ENCODE measurements at regions not wholly inside any gene's neighbourhood (a gene's known extent, or its start where the extent isn't known, plus 50 kb on each side); places are given as distances from the start of the nearest gene placed in this dataset.

- H3K36me3 Mint-ChIP-seq: no peaks in the 10 kb centered on the region
- WGBS (ENCODE audit: insufficient coverage): 87% methylated on average over 6 of the region's 10 CpGs
Observed at GRCh38 chr20:48153103-48153502, 367.8 kb upstream of the SULF2 start.

GRCh38 chr20:48150568-48150967 is 365.3 kb upstream of the SULF2 start:
- Histone ChIP-seq H4K20me1 (ENCODE audit: insufficient read depth, low read length) (no peaks in the 10 kb centered on the region), H2AFZ (ENCODE audit: insufficient read depth, low read depth, low read length, poor library complexity, severe bottlenecking) (no peak overlapping the region), H3K9ac (ENCODE audit: insufficient read depth, low read length, poor library complexity, severe bottlenecking) (no peak overlapping the region), H3K27ac (ENCODE audit: low read depth in 1 of 2, low read length in 2 of 2) (no peak overlapping the region), H3K36me3 (replicated peaks in 1 of 2; ENCODE audit: control insufficient read depth in 1 of 2, insufficient read depth in 2 of 2, low read length in 2 of 2) (no peaks in the 10 kb centered on the region), H3K4me2 (replicated peaks; ENCODE audit: extremely low read depth, low read length, poor library complexity, severe bottlenecking) (no peak overlapping the region), H3K4me1 (ENCODE audit: control insufficient read depth in 1 of 2, insufficient read depth in 2 of 2, low read length in 2 of 2) (no peaks in the 10 kb centered on the region), H3K9me3 (replicated peaks in 1 of 2; ENCODE audit: control insufficient read depth in 1 of 2, insufficient read depth in 1 of 2, low read length in 2 of 2) (no peaks in the 10 kb centered on the region), H3K79me2 (ENCODE audit: insufficient read depth, low read length) (no peaks in the 10 kb centered on the region), H3K27me3 (ENCODE audit: control insufficient read depth in 2 of 2, insufficient read depth in 2 of 2, low read length in 2 of 2) (no peaks in the 10 kb centered on the region), H3K4me3 (replicated peaks in 1 of 3; ENCODE audit: low read depth in 2 of 3, low read length in 3 of 3) (no peak overlapping the region)
- TF ChIP-seq CTCF (IDR thresholded peaks at IDR 0.05): no peak
- H3K9me3 Mint-ChIP-seq: peaks cover 0 to 3% (median 1%) of the 10 kb centered on the region in 7 donors
- DNase-seq: no peak
- no peak overlapping the region for H3K4me3 Mint-ChIP-seq
- no peak overlapping the region for H3K27ac Mint-ChIP-seq
- H3K36me3 Mint-ChIP-seq: no peaks in the 10 kb centered on the region
- WGBS (ENCODE audit: insufficient coverage): 97% methylated on average over 5 of the region's 7 CpGs
- intact Hi-C loops (cut with micrococcal nuclease): no loop called here
- peaks cover 0 to 2% (median 1%) of the 10 kb centered on the region in 3 donors for H3K27me3 Mint-ChIP-seq (ENCODE audit: low read depth in 3 of 3)
- no peaks in the 10 kb centered on the region for H3K4me1 Mint-ChIP-seq

More at GRCh38 chr20:48153103-48153502, 367.8 kb upstream of the SULF2 start:
- Mint-ChIP-seq H3K4me3 (no peak overlapping the region), H3K9me3 (peaks cover 2 to 21% (median 15%) of the 10 kb centered on the region in 7 donors), H3K27ac (no peak overlapping the region), H3K4me1 (no peaks in the 10 kb centered on the region), H3K27me3 (ENCODE audit: low read depth in 3 of 3) (peaks cover 0 to 2% (median 1%) of the 10 kb centered on the region in 3 donors)
- H3K4me3 ChIP-seq (replicated peaks in 1 of 3; ENCODE audit: low read depth in 2 of 3, low read length in 3 of 3): no peak overlapping the region
- H3K79me2 ChIP-seq (ENCODE audit: insufficient read depth, low read length): no peaks in the 10 kb centered on the region
- H3K9me3 ChIP-seq (replicated peaks in 1 of 2; ENCODE audit: control insufficient read depth in 1 of 2, insufficient read depth in 1 of 2, low read length in 2 of 2): peaks cover 10 to 16% of the 10 kb centered on the region in 2 donors
- H3K27me3 ChIP-seq (ENCODE audit: control insufficient read depth in 2 of 2, insufficient read depth in 2 of 2, low read length in 2 of 2): no peaks in the 10 kb centered on the region
- no peaks in the 10 kb centered on the region for H4K20me1 ChIP-seq (ENCODE audit: insufficient read depth, low read length)
- no peaks in the 10 kb centered on the region for H3K4me1 ChIP-seq (ENCODE audit: control insufficient read depth in 1 of 2, insufficient read depth in 2 of 2, low read length in 2 of 2)
- H2AFZ ChIP-seq (ENCODE audit: insufficient read depth, low read depth, low read length, poor library complexity, severe bottlenecking): no peak overlapping the region
- H3K27ac ChIP-seq (ENCODE audit: low read depth in 1 of 2, low read length in 2 of 2): no peak overlapping the region
- TF ChIP-seq CTCF (IDR thresholded peaks at IDR 0.05): no peak
- no peak for DNase-seq
- intact Hi-C loops (cut with micrococcal nuclease): no loop called here
- H3K9ac ChIP-seq (ENCODE audit: insufficient read depth, low read length, poor library complexity, severe bottlenecking): no peak overlapping the region
- no peak overlapping the region for H3K4me2 ChIP-seq (replicated peaks; ENCODE audit: extremely low read depth, low read length, poor library complexity, severe bottlenecking)
- no peaks in the 10 kb centered on the region for H3K36me3 ChIP-seq (replicated peaks in 1 of 2; ENCODE audit: control insufficient read depth in 1 of 2, insufficient read depth in 2 of 2, low read length in 2 of 2)

Measured in CD14-positive monocyte (primary cell).